Spleen (tissue), 11 donors: ENCODE measurements at regions not wholly inside any gene's neighbourhood (a gene's known extent, or its start where the extent isn't known, plus 50 kb on each side); places are given as distances from the start of the nearest gene placed in this dataset.
A peak's percentile ranks its signal among the peaks of the same experiment; 100 is the strongest.

Source experiments
- DNase-seq: peaks from one replicate; pipeline ENCODE4 v3.0.0-alpha.2; 2020
- H3K27ac ChIP-seq, 8 donors: fragments of 200-600 bp; sonication (generic) in 7 of 8; 1 replicate in 4 of 8; 2 replicates in 4 of 8; pipeline versions ENCODE4 v1.5.0 to v1.8.0; 2016 to 2021; ENCODE audit warnings: inconsistent platforms in 4 of 8, mild to moderate bottlenecking in 4 of 8, moderate library complexity in 1 of 8
- H3K27me3 ChIP-seq, 7 donors: fragments of 200-600 bp; sonication (generic) in 6 of 7; replicated peaks in 1 of 7; 1 replicate in 4 of 7; 2 replicates in 3 of 7; pipeline versions ENCODE4 v1.5.0 to v1.8.0; 2016 to 2021; ENCODE audit warnings: inconsistent platforms in 3 of 7, mild to moderate bottlenecking in 1 of 7
- H3K36me3 ChIP-seq, 6 donors: fragments of 200-600 bp; sonication (generic) in 5 of 6; 1 replicate in 4 of 6; 2 replicates in 2 of 6; pipeline versions ENCODE4 v1.5.0 to v1.8.0; 2016 to 2021; ENCODE audit warnings: inconsistent platforms in 2 of 6
- H3K4me1 ChIP-seq, 6 donors: fragments of 200-600 bp; sonication (generic) in 5 of 6; 1 replicate in 3 of 6; 2 replicates in 3 of 6; pipeline versions ENCODE4 v1.5.0 to v1.8.0; 2016 to 2021; ENCODE audit warnings: inconsistent platforms in 3 of 6
- H3K4me3 ChIP-seq, 8 donors: fragments of 200-600 bp; sonication (generic) in 7 of 8; 1 replicate in 4 of 8; 2 replicates in 4 of 8; pipeline versions ENCODE4 v1.5.0 to v1.8.0; 2016 to 2021; ENCODE audit warnings: inconsistent platforms in 4 of 8, mild to moderate bottlenecking in 4 of 8, moderate library complexity in 2 of 8
- H3K9me3 ChIP-seq, 8 donors: fragments of 200-600 bp; sonication (generic) in 7 of 8; 1 replicate in 4 of 8; 2 replicates in 4 of 8; pipeline versions ENCODE4 v1.5.0 to v1.8.0; 2016 to 2021; ENCODE audit warnings: inconsistent platforms in 4 of 8
- CTCF ChIP-seq, 11 experiments: fragments of 200-600 bp in 7 of 11; fragments of 450-650 bp in 4 of 11; sonication (generic) in 4 of 11; IDR thresholded peaks in 8 of 11; conservative IDR thresholded peaks in 3 of 11; 1 replicate in 7 of 11; 2 replicates in 4 of 11; pipeline versions ENCODE4 v1.4.0 to v1.8.0; 2016 to 2021; ENCODE audit warnings: antibody characterized with exemption in 11 of 11, inconsistent platforms in 4 of 11, mild to moderate bottlenecking in 1 of 11
- POLR2A ChIP-seq, 3 donors: fragments of 450-650 bp; IDR thresholded peaks; one replicate each; pipeline ENCODE4 v1.5.1; 2017; ENCODE audit warnings: antibody characterized with exemption in 3 of 3, mild to moderate bottlenecking in 1 of 3
- POLR2AphosphoS5 ChIP-seq, 3 donors: sonication (generic); formaldehyde crosslinking; IDR thresholded peaks; one replicate each; pipeline ENCODE4 v1.5.1; 2017; ENCODE audit warnings: antibody characterized with exemption in 3 of 3
- WGBS, 5 donors: extraction: QIAGEN DNeasy Blood & Tissue Kit in 3 of 5; methylation state at CpG; one replicate each; pipeline versions ENCODE4 v1.1.5 to v1.1.7; 2013 to 2018; 5-methylcytosine and 5-hydroxymethylcytosine counted together
- intact Hi-C: fragments of 100-400 bp; cut with DNase I; formaldehyde crosslinking; loops from one replicate; pipeline ENCODE4 v1.15.0; 2023; ENCODE audit warnings: low total_unique reads
- donor health status: healthy with polysubstance abuse.
- donor health status: DM: no; HTN: no; CAD: no; lungs with moderate emphysema.
- donor health status: DM: no; HTN: no; CAD: no.
- donor health status: Bipolar disorder and iron deficiency.
- donor health status: healthy.
- donor health status: DM: no; HTN: no; CAD: no.
- donor health status: DM: yes; HTN: yes; CAD: no.

GRCh38 chrX:40964633-40965586 is 120.3 kb upstream of the USP9X start:
- WGBS, 5 donors: 41 to 68% (median 55%) methylated on average over 4 of the region's 4 CpGs
- Histone ChIP-seq H3K4me3 (no peak overlapping the region), H3K36me3 (no peaks in the 10 kb centered on the region), H3K4me1 (peaks cover 0 to 8% (median 0%) of the 10 kb centered on the region in 6 donors), H3K27me3 (no peaks in the 10 kb centered on the region), H3K27ac (peak overlapping the region in 4 of 8 donors; percentile 15 to 46 (median 22)), H3K9me3 (peaks cover 0 to 9% (median 0%) of the 10 kb centered on the region in 8 donors)
- DNase-seq: no peak
- intact Hi-C loops: no loop called here
- no peak for TF ChIP-seq POLR2AphosphoS5 (IDR thresholded peaks at IDR 0.05)
- no peak for TF ChIP-seq POLR2A (IDR thresholded peaks at IDR 0.05)
- TF ChIP-seq CTCF (IDR thresholded peaks at IDR 0.05 in 8 of 11, conservative IDR thresholded peaks at IDR 0.05 in 3 of 11): no peak

- WGBS, 5 donors: 73 to 84% (median 74%) methylated on average over 6 of the region's 6 CpGs
- H3K27me3 ChIP-seq: no peaks in the 10 kb centered on the region
- intact Hi-C loops: no loop called here
- DNase-seq: no peak
- H3K27ac ChIP-seq: peak overlapping the region in 2 of 8 donors; percentile 26 to 31
- H3K4me3 ChIP-seq: no peak overlapping the region
- peaks cover 0 to 8% (median 0%) of the 10 kb centered on the region in 6 donors for H3K4me1 ChIP-seq
- no peaks in the 10 kb centered on the region for H3K36me3 ChIP-seq
- TF ChIP-seq POLR2A (IDR thresholded peaks at IDR 0.05) (no peak), POLR2AphosphoS5 (IDR thresholded peaks at IDR 0.05) (no peak), CTCF (IDR thresholded peaks at IDR 0.05 in 8 of 11, conservative IDR thresholded peaks at IDR 0.05 in 3 of 11) (no peak)
- H3K9me3 ChIP-seq: peaks cover 0 to 9% (median 0%) of the 10 kb centered on the region in 8 donors
Measured at GRCh38 chrX:40966213-40966820, 118.9 kb upstream of the USP9X start.

GRCh38 chrX:40968180-40968579 is 117.1 kb upstream of the USP9X start:
- Histone ChIP-seq H3K4me1 (peaks cover 0 to 8% (median 0%) of the 10 kb centered on the region in 6 donors), H3K9me3 (peaks cover 0 to 9% (median 0%) of the 10 kb centered on the region in 8 donors), H3K27me3 (no peaks in the 10 kb centered on the region), H3K27ac (no peak overlapping the region), H3K4me3 (no peak overlapping the region), H3K36me3 (no peaks in the 10 kb centered on the region)
- TF ChIP-seq POLR2A (IDR thresholded peaks at IDR 0.05) (no peak), CTCF (IDR thresholded peaks at IDR 0.05 in 8 of 11, conservative IDR thresholded peaks at IDR 0.05 in 3 of 11) (no peak), POLR2AphosphoS5 (IDR thresholded peaks at IDR 0.05) (no peak)
- WGBS, 5 donors: 85 to 95% (median 91%) methylated on average over 7 of the region's 7 CpGs
- intact Hi-C loops: no loop called here
- DNase-seq: no peak

GRCh38 chrX:40971736-40972135 is 113.5 kb upstream of the USP9X start:
- Histone ChIP-seq H3K4me1 (no peaks in the 10 kb centered on the region), H3K9me3 (no peaks in the 10 kb centered on the region), H3K27ac (no peak overlapping the region), H3K27me3 (peaks cover 0 to 11% (median 0%) of the 10 kb centered on the region in 7 donors), H3K4me3 (no peak overlapping the region), H3K36me3 (no peaks in the 10 kb centered on the region)
- DNase-seq: no peak
- WGBS, 5 donors: 42 to 87% (median 67%) methylated on average over 1 of the region's 1 CpG
- no peak for TF ChIP-seq CTCF (IDR thresholded peaks at IDR 0.05 in 8 of 11, conservative IDR thresholded peaks at IDR 0.05 in 3 of 11)
- no peak for TF ChIP-seq POLR2A (IDR thresholded peaks at IDR 0.05)
- no peak for TF ChIP-seq POLR2AphosphoS5 (IDR thresholded peaks at IDR 0.05)
- intact Hi-C loops: no loop called here
